Activated naive CD4-positive, alpha-beta T cell (primary cell): ENCODE measurements at regions not wholly inside any gene's neighbourhood (a gene's known extent, or its start where the extent isn't known, plus 50 kb on each side); places are given as distances from the start of the nearest gene placed in this dataset.

Experiments used
- DNase-seq, 4 experiments: peaks; one replicate each; lab custom pipeline; 2025; lab: John Stamatoyannopoulos, UW

DNA sequence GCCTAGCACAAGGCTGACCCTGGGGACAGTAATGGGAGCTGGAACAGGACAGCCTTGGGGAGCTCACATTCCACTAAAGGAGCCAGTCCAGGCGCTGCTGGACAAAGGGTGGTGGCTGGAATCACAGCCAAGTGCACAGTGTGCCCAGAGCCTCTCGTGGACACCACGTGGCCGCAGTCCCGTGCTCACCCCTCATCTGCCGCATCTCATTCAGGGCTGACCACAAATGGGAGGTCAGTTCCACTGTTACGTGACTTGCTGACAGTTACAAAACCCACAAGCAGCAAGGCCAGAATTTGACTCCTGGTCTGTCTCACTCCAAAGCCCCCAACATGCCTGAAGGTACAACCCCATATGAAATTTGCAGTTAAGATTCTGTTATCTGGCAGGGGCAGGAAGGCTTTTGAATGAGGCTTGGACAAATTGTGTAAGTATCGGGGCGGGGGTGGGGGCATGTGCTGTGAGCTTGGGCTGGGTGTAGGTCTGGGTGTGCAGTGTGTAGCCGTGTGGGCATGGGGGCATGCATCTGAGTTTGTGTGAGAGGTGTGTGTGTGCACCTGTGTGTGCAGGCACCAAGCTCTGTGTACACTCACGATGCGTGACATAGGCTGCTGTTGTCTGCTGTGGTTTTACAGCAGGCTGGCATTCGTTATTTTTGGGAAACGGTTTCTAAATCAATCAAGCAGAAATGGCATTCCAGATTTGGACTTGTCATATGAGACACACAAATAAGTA is 301.7 kb downstream of the BRD1 start:
- no peak for DNase-seq

DNA sequence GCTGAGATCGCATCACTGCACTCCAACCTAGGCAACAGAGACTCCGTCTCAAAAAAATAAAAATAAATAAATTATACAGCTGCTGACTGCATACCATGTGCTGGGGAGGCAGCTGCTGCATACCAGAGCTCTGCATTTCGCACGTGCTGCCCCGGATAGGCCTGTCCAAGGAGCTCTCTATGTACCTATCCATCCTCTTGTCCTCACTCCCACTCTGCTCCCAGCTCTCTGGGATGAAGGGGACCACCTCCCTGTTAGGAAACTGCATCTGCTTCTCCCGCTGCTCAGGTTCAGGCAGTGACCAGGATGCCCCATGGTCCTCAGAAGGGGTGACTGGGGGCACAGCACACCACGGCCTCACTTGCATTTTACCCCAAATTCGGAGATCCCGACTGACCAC is 302.3 kb downstream of the BRD1 start:
- DNase-seq = no peak

DNA sequence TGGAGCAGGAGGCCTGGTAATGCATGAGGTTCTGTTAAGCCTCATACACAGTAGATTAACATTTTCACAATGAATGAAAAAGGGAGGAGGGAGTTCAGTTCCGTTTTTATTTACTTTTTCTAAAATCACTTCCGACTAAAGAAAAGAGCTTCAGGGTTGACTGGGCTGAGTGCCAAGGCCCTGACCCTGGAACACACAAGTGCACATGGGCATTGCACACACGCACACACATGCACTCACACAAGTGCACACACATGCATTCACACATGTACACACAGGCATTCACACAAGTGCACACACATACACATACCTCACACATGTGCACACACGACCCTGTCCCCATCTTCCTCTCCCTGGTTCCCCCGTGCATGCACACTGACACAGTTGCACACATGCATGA is 303.3 kb downstream of the BRD1 start:
- no peak for DNase-seq

GRCh38 chr22:49523374-49524008 is 304.2 kb downstream of the BRD1 start:
- DNase-seq = no peak

GRCh38 chr22:49522582-49523373 is 304.9 kb downstream of the BRD1 start:
- no peak for DNase-seq

DNA sequence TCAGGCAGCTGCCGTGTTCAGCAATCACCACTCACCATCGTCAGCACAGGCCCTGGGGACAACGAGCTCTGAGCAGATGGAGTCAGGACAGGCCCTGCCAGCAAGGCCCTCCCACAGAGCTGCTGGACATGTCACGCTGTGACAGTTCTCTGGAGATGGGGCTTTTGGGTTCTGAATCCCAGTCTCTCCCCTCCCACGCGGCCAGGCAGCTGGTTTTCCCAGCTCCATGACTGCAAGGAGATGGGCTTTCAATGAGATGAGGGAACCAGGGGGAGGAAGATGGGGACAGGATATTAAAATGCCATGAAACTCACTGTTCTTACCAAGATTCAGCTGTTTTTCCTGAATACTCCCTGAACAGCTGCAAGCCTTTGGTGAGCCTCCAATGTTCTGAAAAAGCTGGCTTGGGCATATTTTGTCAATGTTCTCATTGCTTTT is 305.9 kb downstream of the BRD1 start:
- no peak for DNase-seq

GRCh38 chr22:49519117-49519737 is 308.4 kb downstream of the BRD1 start:
- no peak for DNase-seq

GRCh38 chr22:49518436-49518970 is 309.2 kb downstream of the BRD1 start:
- no peak for DNase-seq

- DNase-seq = no peak
Observed at GRCh38 chr22:49517667-49518185, 309.9 kb downstream of the BRD1 start.

DNA sequence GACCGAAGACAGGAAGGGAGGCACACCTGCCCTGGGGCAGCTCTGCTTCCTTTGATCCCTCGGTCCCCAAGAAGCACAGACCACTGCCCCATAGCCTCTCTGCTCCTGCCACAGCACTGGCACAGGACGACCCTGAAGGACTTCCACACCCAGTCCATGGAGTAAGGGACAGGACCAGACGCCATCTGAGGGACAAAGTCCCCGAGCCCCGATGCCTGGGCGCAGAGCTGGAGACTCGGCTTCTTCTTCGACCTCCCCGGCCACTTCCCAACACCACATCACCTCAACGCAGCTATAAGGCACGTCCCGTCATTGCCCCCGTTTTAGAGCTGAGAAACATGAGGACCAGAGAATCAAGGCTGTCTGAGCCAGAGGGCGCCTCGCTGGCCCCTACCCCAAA is 310.5 kb downstream of the BRD1 start:
- DNase-seq = peak; percentile 5 to 63 (median 22)

GRCh38 chr22:49515475-49515874 is 312.2 kb downstream of the BRD1 start:
- DNase-seq = no peak

DNA sequence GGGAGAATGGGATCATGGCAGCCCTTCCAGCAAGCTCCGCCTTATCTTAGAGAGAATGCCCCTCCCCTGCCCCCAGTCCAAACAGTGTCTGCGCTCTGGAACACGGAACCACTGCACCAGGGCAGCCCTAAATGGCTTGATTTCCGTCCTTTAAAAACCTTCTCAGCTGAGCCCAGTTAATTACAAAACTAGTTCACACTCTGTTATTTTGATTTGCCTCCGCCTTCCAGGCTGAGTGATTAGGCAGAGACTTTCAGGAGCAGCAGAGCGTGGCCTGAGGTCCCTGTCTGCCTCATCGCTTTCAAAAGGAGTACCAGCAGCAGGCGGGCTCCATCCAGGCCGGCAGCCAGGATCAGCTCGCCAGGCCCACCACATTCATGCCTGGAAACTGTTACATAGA is 313.0 kb downstream of the BRD1 start:
- no peak for DNase-seq

DNA sequence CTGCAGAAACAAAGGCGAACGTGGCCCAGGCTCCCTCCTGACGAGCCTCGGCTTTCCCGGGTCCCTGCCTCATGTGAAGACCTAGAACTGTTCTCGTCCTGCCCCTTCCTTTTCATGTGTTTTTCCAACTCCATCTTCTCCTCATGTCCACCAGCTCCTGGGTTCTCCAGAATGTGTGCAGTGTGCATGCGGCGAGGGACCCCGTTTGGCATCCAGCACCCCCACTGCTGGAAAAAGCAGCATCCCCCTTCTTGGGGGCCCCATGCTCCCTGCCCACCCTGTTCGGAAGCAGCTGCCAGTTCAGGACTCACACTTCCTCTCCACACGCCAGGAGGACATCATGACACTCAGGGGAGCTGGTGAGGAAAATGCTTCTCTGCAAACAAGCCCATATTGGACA is 313.5 kb downstream of the BRD1 start:
- no peak for DNase-seq

GRCh38 chr22:49513358-49513851 is 314.3 kb downstream of the BRD1 start:
- no peak for DNase-seq

DNA sequence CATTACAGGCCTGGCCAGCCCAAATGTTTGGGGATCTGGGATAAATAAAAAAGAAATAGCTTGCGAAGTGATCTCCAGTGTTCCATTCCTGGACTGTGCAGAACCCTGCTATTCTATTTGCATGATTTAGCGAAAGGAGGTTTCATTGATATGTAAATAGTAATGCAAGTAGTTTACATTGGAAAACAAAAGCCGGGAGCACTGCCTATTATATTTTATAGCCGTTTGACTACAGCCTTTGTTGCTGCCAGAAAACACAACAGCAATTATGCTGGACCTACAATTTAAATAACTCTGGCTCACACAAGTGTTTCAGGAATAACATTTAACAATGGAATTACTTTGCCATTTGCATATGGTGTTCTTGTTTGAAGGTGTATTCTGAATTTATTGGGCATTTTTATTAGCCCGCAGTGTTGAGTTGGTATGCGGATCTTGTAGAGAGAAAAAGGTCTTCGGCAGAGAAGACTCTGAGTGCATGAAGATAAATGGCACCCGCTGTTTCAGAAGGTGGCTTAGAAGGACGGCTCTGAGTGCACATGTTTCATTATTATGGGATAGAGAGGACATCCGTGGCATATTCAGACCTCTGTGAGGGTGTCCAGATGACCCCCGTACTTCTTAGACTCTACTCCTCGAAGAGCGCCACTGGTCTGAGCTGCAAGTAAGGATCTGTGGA is 315.0 kb downstream of the BRD1 start:
- no peak for DNase-seq

DNA sequence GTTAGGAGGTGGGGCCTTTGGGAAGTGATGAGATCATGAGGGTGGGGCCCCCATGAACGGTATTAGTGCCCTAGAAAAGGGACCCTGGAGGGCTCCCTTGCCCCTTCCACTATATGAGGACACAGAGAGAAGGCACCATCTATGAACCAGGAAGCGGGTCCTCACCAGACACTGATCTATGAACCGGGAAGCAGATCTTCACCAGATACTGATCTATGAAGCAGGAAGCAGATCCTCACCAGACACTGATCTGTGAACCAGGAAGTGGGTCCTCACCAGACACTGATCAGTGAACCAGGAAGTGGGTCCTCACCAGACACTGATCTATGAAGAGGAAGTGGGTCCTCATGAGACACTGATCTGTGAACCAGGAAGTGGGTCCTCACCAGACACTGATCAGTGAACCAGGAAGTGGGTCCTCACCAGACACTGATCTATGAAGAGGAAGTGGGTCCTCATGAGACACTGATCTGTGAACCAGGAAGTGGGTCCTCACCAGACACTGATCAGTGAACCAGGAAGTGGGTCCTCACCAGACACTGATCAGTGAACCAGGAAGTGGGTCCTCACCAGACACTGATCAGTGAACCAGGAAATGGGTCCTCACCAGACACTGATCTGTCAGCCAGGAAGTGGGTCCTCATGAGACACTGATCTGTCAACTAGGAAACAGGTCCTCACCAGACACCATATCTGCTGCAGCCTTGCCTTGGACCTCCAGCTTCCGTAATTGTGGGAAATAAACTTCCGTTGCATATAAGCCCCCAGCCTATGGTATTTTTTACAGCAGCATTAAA is 316.1 kb downstream of the BRD1 start:
- peak in 1 of 4 experiments; percentile 3 for DNase-seq

- DNase-seq = no peak
Observed at GRCh38 chr22:49510718-49511117, 317.0 kb downstream of the BRD1 start.

DNA sequence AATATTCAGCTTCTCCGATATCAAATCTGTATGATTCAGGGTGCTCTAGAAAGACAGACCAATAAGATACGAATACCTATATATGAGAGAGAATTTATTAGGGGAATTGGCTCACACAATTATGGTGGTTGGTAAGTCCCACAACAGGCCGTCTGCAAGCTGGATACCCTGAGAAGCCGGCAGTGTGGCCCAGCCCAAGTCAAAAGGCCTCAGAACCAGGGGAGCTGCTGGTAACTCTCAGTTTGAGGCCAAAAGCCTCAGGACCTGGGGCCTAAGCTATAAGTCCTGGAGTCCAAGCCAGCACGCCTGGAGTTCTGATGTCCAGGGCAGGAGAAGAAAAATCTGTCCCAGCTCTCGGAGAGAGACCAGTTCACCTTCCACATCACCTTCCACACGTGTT is 318.7 kb downstream of the BRD1 start:
- no peak for DNase-seq

- no peak for DNase-seq
Observed at GRCh38 chr22:49508561-49508960, 319.1 kb downstream of the BRD1 start.

DNA sequence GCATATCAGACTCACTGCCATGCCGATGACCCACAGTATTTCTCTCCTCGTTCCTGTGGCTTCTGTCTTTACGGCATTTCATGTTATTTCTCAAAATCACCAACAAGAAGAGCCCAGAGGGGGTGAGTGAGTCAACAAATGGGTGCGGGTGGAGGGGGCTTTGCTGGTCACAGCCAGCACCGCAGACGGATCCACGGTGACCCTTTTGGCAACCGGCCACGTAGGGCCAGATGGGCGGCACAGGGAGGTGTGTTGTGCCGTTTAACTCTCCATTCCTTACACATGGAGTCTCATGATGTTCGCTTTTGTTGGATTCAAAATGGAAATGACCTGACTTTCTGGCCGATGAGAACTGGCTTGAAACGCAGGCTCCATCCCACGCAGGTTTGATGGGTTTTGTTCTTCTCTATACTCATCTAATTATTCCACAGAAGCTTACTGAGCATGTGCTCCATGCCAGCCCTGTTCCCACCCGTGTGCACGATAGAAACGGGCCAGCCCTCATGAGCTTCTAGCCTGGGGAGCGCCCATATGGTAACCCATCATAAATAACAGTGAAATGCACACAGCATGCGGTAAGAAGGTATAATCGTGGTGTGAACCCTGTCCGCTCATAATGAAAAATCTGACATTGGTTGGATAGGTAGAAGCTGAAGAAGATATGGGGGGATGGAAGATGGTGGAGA is 319.9 kb downstream of the BRD1 start:
- DNase-seq = no peak
